ENCODE measurements at regions not wholly inside any gene's neighbourhood (a gene's known extent, or its start where the extent isn't known, plus 50 kb on each side); places are given as distances from the start of the nearest gene placed in this dataset.
"Not testable (repeated sequence)": the region's sequence is repeated elsewhere in the genome, so short reads cannot be mapped to it uniquely, and the experiment has no call there.

- DNase-seq (ENCODE audit: low read depth); in situ Hi-C loops (cut with HindIII; ENCODE audit: low pct_unique_long_range_greater_than_20kb, low sequenced_read_pairs): not testable (repeated sequence)
These were observed 113.3 kb upstream of the NRXN3 start for GRCh38 chr14:78056890-78057289.

DNA sequence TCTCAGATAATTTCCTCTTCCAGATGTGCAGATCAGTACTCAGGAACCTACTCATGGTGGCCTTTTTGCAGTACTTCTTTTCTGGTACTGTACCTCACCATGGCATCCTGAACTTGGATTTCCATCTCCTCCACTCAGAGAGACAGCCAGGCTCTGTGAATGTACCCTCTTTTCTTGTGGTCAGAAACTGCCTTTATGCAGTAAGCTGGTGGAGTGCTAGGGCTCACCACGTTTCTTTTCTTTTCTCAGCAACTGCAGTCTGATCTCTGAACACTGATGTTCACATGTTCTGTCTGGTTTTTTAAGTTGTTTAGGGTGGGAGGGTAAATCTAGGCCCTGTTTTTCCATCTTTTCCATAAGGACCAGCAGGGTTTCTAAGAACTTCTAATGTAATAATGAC, 99.8 kb upstream of the NRXN3 start:
- DNase-seq (ENCODE audit: low read depth) = no peak
- in situ Hi-C loops (cut with HindIII; ENCODE audit: low pct_unique_long_range_greater_than_20kb, low sequenced_read_pairs) = no loop called here

- DNase-seq (ENCODE audit: low read depth) = no peak
- in situ Hi-C loops (cut with HindIII; ENCODE audit: low pct_unique_long_range_greater_than_20kb, low sequenced_read_pairs) = no loop called here
These were observed 99.1 kb upstream of the NRXN3 start for GRCh38 chr14:78071016-78071549.

GRCh38 chr14:78073028-78073427, 97.1 kb upstream of the NRXN3 start:
- in situ Hi-C loops (cut with HindIII; ENCODE audit: low pct_unique_long_range_greater_than_20kb, low sequenced_read_pairs) = no loop called here
- no peak for DNase-seq (ENCODE audit: low read depth)

DNA sequence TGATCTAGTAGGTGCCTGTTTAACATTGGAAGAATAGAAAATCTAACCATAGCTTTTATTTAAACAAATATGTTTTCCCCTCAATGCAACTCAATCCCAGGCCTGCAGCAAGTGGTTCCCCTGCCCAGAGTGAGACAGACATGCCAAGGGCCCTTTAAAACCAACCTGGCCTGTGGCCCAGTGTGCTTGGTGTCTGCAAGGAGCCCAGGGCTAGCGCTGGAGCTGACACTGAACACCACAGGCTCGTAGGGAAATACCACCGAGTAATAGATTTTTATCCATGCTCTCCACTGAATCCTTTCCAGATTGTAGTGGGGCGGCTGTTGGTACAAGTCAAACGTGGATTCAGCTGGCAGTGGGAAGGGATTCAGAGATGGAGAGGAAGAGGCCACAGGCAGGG, 95.6 kb upstream of the NRXN3 start:
- no peak for DNase-seq (ENCODE audit: low read depth)
- in situ Hi-C loops (cut with HindIII; ENCODE audit: low pct_unique_long_range_greater_than_20kb, low sequenced_read_pairs) = no loop called here

DNA sequence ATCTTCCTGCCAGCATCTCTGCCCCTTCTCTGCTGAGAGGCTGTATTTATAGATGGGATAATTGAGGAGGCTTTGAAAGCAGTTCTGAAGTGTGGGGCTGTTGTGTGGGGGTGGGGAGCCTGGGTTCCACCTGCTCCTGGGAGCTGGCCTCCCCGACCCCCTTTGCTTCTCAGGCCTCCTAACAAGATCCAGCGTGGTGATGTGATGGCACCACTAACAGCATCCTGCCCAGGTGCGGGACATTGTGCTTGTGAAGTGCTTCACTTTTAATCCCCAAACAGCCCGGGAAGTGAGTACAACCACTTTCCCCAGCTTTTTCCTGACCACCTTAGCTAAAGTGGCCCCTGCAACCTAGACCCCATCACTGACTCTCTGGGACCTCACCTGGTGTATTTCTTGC, 95.1 kb upstream of the NRXN3 start:
- no peak for DNase-seq (ENCODE audit: low read depth)
- in situ Hi-C loops (cut with HindIII; ENCODE audit: low pct_unique_long_range_greater_than_20kb, low sequenced_read_pairs) = no loop called here

DNA sequence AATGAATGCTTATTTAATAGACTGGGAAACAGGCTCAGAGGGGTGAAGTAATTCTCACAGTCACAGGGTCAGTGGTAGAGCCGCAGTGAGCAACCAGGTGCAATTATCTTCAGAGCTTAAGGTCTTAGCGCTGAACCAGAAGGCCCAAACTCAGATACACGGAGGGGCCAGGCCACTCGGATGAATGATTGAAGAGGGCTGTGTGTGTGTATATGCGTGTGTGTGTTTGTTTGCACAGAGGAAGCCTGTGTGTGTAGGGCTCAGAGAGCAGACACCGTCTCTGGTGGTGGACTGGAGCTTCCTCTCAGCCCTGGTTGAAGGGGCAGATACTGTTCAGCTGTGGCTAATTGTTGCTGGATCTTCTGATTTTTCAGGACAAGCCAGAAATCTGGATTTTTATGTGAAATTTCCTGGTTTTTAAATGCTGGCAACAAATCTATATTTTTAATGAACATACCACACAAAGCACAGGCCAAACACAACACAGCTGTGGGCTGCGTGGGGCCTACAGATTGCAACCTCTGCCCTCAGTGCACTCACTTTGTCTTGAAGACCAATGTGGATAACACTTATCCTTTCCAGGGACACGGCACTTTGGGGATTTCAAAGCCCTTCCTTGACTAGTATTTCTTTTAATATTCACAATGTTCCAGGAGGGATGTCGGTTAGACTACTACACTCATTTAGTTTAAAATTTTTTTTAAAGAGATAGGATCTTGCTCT, 94.5 kb upstream of the NRXN3 start:
- no peak for DNase-seq (ENCODE audit: low read depth)
- in situ Hi-C loops (cut with HindIII; ENCODE audit: low pct_unique_long_range_greater_than_20kb, low sequenced_read_pairs) = no loop called here

DNA sequence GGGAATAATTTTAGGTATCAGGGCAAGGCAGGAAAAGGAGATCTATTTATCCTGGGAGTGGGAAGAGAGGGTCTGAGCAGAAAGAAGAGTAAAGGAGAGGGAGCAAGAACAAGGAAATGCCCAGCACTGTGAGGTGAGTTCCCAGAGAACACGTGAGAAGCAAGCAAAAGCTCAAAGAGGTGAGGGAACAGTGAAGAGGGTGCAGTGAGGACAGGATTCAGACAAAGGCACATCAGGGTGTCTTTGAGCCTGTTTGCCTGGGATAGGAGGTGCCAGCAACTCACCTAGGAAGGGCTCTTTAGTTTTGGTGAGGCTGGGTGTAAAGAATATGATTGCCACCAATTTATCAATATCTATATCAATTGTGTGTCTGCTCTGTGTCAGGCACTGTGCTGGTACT, 88.9 kb upstream of the NRXN3 start:
- DNase-seq (ENCODE audit: low read depth) = no peak
- in situ Hi-C loops (cut with HindIII; ENCODE audit: low pct_unique_long_range_greater_than_20kb, low sequenced_read_pairs) = no loop called here

DNA sequence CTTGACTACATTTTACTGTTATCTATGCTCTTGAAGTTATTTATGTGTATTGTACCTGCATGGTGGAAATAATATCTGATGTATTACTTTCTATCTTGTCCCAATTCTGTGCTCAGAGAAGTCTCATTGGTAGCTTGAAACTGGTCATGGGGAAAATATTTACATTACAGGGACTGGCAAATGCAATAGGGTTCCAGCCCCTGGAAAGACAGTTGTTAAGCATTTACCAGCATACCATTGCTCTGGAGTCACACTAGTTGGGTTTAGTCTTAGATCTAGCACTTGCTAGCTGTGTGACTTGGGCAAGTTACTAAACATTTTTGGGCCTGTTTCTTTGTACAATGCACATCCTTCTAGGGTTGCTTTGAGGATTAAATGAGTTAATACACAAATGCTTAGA, 86.3 kb upstream of the NRXN3 start:
- in situ Hi-C loops (cut with HindIII; ENCODE audit: low pct_unique_long_range_greater_than_20kb, low sequenced_read_pairs) = no loop called here

GRCh38 chr14:78086342-78086741, 83.8 kb upstream of the NRXN3 start:
- no peak for DNase-seq (ENCODE audit: low read depth)
- in situ Hi-C loops (cut with HindIII; ENCODE audit: low pct_unique_long_range_greater_than_20kb, low sequenced_read_pairs) = no loop called here

More for the DNA sequence above, 86.3 kb upstream of the NRXN3 start:
- peak; percentile 22 for DNase-seq (ENCODE audit: low read depth)

DNA sequence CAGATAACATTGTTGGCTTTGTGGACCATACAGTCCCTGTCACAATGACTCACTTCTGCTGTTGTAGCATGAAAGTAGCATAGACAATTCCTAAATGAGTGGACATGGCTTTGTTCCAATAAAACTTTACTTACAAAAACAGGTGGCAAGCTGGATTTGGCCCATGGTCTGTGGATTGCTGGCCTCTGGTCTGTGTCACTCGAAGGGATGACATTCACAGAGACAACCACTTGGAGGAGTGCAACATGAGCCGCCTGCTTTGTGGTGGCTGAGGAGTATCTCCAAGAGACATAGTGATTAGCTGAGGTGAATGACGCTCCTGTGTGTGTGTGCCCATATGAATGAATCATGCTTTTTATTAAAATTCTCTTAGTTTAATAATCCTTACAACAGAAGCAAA, 81.3 kb upstream of the NRXN3 start:
- in situ Hi-C loops (cut with HindIII; ENCODE audit: low pct_unique_long_range_greater_than_20kb, low sequenced_read_pairs) = no loop called here
- peak; percentile 8 for DNase-seq (ENCODE audit: low read depth)

DNA sequence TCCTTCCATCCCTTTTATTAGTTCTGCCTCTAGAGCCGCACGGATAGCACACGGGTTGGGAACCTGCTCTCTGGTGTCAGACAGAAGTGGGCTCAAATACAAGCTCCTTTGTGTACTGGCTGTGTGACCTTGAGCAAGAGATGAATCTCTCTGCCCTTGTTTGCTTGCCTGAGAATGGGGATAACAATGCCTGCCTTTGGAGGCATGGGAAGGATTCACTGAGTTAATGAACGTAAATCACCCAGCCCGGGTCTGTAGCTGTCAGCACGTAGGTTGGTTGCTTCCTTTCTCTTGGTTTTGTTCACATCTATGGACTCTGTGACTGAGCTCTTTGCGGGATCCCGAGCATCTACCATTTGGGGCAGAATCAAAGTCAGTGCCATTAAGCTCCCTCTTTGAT, 79.3 kb upstream of the NRXN3 start:
- no peak for DNase-seq (ENCODE audit: low read depth)
- in situ Hi-C loops (cut with HindIII; ENCODE audit: low pct_unique_long_range_greater_than_20kb, low sequenced_read_pairs) = no loop called here

- in situ Hi-C loops (cut with HindIII; ENCODE audit: low pct_unique_long_range_greater_than_20kb, low sequenced_read_pairs) = no loop called here
- DNase-seq (ENCODE audit: low read depth) = no peak
These were observed 78.8 kb upstream of the NRXN3 start for GRCh38 chr14:78091361-78091760.

GRCh38 chr14:78092040-78092439, 78.1 kb upstream of the NRXN3 start:
- DNase-seq (ENCODE audit: low read depth) = no peak
- in situ Hi-C loops (cut with HindIII; ENCODE audit: low pct_unique_long_range_greater_than_20kb, low sequenced_read_pairs) = no loop called here

- DNase-seq (ENCODE audit: low read depth) = no peak
- in situ Hi-C loops (cut with HindIII; ENCODE audit: low pct_unique_long_range_greater_than_20kb, low sequenced_read_pairs) = no loop called here
These were observed 66.9 kb upstream of the NRXN3 start for GRCh38 chr14:78103271-78103670.

- in situ Hi-C loops (cut with HindIII; ENCODE audit: low pct_unique_long_range_greater_than_20kb, low sequenced_read_pairs) = no loop called here
- no peak for DNase-seq (ENCODE audit: low read depth)
These were observed 66.0 kb upstream of the NRXN3 start for GRCh38 chr14:78104160-78104559.

GRCh38 chr14:78104655-78105054, 65.5 kb upstream of the NRXN3 start:
- no peak for DNase-seq (ENCODE audit: low read depth)
- in situ Hi-C loops (cut with HindIII; ENCODE audit: low pct_unique_long_range_greater_than_20kb, low sequenced_read_pairs) = no loop called here

DNA sequence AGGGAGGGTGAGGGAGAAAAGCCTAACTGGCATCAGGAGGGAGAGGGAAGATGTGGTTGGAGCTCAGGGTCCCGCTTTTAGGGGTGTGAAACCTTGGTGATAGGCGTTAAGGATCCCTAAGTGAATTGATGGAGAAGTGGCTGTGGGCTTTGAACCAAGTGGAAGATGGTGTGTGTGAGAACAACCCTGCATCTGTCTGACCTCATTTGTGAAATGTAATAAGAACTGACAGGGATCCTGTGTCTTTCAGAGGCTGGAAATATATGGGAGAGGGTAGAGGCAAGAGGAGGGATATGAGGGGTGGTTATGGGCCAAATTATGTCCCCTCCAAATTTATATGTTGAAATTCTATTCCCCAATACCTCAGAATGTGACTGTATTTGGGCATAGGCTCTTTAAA, 63.8 kb upstream of the NRXN3 start:
- DNase-seq (ENCODE audit: low read depth) = no peak
- in situ Hi-C loops (cut with HindIII; ENCODE audit: low pct_unique_long_range_greater_than_20kb, low sequenced_read_pairs) = no loop called here

- in situ Hi-C loops (cut with HindIII; ENCODE audit: low pct_unique_long_range_greater_than_20kb, low sequenced_read_pairs) = no loop called here
These were observed 63.0 kb upstream of the NRXN3 start for GRCh38 chr14:78107166-78107565.

DNA sequence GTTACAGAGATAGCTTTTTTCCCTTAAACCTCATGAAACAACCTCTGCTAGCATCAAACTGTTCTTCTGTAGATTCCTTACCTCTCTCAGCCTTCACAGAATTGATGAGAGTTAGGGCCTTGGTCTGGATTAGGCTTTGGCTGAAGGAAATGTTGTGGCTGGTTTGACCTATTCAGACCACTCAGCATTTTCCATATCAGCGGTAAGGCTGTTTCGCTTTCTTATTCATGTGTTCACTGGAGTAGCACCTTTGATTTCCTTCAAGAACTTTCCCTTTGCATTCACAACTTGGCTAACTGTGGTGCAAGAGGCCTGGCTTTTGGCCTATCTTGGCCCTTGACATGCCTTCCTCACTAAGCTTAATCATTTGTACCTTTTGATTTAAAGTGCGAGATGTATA, 50.7 kb upstream of the NRXN3 start:
- DNase-seq (ENCODE audit: low read depth) = no peak
- in situ Hi-C loops (cut with HindIII; ENCODE audit: low pct_unique_long_range_greater_than_20kb, low sequenced_read_pairs) = no loop called here

More at GRCh38 chr14:78107166-78107565, 63.0 kb upstream of the NRXN3 start:
- DNase-seq (ENCODE audit: low read depth) = no peak
